NK-92 treated with Interleukin-12 subunit alpha and Interleukin-12 subunit beta, amount 100 ng/mL, for 24 hours (cell line): ENCODE measurements at regions not wholly inside any gene's neighbourhood (a gene's known extent, or its start where the extent isn't known, plus 50 kb on each side); places are given as distances from the start of the nearest gene placed in this dataset.

Experiments used
- DNase-seq: peaks from one replicate; lab custom pipeline; 2025; lab: John Stamatoyannopoulos, UW

DNA sequence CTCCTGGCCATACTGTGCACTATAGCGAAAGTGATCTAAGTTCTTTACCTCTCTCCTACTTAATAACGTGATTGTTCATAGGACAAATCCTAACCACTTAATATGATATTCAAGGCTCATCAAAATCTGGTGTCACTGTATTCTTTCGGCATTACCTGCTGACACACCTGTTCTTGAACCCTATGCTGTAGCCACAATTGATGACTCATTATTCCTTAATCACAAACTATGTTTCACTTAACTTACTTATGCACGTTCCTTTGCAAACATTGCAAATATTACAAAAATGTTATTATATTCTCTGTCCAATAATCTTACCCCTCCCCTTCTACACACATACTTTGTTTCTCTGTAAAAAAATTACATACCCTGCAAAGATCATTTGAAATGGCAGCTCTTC, 158.1 kb upstream of the ADRA1B start:
- no peak for DNase-seq

DNA sequence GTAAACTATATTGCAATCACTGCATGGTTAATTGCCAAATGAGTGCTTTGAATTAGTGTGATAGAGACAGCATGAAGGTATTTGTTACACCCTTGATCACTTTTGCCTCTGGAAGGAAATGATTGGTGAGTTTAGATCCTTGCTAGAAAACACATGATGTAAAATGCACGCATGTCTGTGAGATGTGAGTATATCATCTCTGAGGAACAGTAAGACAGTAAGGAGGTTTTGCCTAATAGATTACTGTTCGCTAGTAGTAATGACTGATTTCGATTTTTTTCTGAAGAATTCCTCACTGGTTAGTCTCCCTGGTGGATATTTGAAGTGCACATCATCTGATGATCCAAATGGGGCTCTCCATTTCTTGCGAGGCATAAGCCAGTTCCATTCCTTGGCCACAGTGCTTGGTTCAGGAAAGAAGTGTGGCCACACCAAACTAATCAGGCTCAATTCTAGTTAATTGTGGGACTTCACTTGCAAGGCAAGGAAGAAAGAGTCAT, 156.4 kb upstream of the ADRA1B start:
- DNase-seq: no peak

DNA sequence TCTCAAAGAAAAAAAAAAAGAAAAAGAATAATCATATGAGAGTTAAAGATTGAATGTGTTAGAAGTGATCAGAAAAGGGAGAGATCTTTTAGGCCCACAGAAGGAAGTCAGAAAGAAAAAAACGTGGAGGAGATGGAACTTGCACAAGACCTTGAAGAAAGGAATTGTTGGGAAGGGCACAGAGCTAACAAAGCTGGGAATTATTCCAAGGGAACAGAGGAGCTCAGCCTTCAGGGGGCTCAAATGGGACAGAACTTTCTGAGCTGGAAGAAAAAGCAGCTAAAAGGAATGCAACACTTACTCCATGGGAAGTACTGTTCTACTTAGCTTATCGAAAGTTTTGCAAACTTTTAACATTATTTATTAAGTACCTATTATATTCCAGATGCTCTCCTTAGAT, 153.4 kb upstream of the ADRA1B start:
- DNase-seq: no peak

DNA sequence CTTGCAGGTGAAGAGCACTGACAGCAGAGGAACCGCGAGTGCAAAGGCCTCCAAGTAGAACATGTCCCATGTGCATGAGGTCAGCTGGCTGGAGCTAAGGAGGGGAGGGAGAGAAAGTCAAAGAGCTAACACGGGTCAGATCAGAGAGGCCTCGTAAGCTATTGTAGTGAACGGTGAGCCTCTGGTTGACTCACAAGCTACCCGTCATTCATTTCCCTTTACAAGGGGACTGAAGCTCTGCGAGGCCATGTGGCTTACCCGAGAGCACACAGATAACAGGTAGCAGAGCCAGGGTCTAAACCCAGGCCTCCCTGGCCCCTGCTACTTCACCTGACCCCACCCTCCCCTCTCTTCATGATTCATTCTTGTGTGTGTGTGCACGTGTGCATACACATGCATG, 152.7 kb upstream of the ADRA1B start:
- no peak for DNase-seq

DNA sequence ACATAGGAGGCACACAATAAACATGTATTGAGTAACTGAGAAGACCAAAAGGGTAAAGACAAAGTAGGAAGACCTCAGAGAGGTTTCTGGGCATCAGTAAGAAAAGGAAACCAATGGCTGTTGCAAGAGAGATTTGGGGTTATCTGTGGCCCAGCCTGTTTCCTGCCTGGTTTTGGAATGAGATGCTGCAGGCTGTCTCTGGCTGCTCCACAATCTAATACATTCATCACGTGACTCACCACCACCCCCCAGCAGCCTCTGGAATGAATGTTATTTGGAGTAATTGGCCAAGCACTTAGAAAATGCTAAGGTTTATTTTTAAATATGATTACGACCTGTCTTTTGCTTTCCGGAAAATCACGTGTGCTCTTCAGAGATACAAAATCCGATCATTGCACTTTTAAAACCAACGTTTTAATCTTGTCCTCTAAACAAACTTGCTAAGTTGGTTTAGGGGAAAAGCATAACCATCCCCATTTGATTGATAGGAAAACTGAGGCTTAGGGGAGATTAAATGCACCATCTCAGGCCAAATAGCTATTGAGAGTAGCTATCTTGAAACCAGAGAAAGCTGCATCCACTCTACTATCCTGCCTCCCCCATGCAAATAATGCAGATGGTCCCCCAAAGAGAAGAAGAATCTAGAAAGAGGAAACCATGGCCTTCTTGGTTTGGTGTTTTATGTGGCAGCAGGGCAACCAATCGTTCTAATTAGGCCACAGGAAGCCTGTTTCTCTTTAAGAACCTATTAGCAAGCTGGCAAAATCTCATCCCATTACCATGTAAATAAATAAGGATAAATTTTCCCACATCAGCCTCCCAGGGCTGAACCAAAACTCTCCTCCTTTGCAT, 151.8 kb upstream of the ADRA1B start:
- no peak for DNase-seq

DNA sequence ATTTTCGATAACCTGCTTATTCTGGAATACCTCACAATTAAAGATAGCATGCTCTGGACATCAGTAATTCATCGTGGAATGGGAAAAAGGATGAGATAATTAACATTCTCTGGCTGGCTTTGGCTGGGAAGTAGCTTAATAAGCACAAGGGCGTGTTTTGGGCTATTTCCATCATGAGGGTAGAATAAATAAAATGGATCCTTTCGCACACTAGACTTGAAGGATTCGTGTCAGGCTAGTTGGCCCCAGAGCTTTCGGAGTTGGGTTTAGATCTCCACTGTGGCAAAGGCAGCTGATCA, 151.2 kb upstream of the ADRA1B start:
- DNase-seq: no peak

DNA sequence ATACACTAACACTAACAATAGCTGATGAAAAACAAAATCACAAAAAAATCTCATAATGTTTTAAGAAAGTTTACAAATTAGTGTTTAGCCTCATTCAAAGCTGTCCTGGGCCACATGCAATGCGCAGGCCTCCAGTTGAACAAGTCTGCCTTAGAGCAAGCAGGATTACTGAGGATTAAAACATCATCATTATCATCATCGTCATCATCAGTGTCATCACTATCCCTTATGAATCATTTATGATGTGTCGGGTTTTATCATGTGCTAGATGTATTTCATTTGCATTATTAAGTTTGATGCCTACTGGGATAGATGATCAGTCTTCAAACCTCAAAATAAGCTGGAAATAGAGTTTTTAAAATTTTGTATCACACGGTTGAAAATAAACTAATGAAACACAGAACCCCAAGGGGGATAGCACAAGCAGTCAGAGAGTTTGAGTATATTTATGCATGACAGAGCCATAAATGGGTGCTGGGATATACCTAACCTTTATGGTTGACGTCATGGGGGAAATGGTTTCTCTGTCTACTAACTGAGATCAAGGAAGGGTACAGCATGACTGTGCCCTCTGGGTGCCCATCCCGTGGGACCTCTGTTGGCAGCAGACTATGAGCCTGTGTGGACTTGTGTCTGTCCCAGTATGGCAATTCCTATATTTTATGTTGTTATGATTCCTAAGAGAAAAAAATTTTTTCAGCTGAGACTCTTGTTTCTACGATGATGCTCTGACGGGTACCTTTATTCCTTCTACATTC, 150.3 kb upstream of the ADRA1B start:
- no peak for DNase-seq

DNA sequence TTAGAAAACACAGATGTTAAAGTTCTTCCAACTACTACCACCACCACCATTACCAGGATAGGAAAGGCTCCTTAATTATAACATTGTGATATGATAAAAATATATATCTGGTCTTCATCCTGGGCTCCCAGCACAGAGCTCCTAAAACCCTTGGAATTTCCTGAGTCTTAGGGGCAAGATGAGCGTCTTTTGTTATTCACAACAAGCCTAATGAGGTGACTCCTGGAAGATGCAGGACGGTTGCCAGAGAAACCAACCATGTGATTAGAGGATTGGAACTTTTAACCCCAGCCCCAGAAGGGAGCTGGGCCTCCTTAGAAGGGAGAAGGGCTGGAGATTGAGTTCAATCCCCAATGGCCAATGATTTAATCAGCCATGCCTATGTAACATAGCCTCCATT, 148.0 kb upstream of the ADRA1B start:
- no peak for DNase-seq

DNA sequence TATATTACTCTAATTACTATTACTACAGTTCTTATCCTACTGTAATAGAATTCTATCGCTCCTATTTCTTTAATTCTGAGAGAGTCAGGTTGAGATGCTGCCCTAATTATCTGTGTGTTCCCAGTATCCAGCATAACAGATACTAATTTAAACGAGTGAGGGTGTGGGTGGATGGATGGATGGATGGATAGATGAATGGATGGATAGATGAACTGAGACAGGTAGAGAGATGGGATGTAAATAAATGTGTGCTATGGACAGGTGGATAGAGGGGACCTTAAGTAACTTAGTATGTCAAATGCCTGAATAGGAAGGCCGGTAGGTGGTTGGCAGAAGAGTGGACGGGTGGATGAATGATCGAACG, 143.6 kb upstream of the ADRA1B start:
- no peak for DNase-seq

DNA sequence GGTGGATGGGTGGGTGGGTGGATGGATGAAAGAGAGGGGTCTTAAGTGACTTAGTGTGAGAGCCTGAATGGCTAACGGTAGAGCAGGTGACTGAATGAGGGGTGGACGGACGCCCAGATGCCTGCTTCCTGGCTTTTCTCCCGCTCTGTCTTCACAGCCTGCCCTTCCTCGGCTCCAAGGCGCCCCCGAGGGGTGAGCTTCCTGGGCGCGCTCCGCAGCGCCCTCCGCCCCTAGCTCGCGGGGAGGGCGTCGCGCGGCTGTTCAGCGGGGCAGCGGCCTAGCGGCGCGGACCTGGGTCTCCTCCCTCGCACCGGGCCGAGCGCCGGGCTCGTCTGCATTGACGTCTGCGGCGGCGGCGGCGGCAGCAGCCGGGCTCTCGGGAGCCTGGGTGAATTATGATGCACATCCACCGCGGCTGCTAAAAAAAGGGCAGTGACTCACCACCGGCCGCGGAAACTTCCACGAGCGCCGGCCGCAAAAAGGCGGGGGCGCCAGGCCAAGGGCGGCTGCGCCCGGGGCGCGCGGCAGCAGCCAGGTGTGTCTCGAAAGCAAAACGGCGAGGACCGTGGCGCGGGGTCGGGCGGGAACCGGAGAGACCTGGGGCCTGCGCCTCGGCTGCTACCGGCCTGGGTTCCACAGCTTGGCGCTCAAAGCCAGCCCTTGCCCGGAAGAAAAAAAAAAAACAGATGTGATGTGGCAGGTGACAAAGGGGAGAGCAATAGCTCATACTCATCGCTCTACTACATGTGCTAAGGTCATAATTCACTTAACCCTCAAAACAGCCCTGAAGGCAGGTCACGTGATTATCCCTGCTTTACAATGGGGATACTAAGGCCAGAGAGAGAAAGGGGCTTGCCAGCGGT, 143.0 kb upstream of the ADRA1B start:
- DNase-seq: no peak

DNA sequence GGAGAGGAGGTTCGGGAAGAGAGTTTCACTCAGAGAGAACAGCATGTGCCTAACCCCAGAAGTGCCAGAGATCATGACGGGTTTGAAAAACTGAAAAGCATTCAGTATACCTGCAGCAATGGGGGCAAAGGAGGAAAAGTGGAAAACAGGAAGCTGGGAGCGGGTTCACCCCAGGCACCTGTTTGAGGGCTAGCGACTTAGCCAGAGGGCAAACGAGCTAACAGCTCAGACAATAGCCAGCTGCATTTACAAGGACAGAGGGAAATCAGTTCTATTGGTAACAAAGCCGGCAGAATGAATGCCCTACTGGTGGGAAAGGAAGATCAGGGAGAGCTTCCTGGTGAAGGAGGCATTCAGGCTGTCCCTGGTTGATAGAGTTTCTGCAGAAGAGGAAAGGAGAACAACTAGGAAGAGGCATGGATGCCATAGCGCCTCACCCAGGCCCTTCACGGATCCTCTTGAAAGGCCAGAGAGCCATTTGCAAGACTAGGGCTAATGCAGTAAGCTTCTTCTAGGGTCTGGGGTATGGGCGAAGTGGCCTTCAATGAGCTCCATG, 141.7 kb upstream of the ADRA1B start:
- DNase-seq: no peak

DNA sequence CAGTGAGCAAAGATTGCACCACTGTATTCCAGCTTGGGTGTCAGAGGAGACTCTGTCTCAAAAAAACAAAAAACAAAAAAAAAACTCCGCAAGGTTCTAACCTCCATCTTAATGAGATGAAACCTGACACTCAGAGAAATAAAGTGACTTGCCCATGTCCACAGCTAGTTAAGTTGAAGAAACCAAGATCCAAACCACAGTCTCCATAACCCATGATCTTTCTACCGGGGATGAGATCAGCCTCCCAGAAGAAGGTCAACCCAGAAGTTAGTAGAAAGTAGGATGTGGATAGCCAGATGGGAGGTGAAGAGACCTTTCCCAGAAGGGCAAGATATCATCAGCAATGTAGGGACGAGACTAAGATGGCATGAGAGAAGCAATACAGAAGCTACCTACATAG, 140.4 kb upstream of the ADRA1B start:
- DNase-seq: no peak

DNA sequence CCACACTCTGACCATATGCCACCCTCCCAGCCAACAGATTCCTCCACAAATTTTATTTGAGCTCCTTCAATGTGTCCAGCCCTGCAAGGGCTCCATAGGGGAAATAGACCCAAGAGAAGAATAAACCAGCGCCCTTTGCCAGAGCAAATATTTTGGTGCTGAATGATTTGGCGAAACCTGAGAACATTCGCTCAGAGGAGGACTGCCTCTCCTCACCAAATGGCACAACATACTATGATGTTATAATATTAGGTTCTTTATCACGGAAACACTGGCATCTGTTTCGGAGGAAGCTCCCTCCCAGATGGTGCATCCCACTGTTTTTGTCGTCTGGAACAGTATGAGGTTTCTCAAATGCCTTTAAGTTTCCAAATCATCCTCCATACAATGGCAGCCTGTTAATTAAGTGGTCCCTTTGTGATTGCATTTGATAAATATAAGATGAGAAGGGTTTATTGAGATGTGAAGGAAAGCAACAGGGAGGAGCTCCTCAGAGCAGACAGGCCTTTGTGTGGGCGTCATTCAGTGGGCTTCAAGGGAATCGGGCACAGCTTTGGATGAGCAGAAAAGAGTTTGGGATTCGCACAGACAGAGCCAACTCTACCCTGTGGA, 139.1 kb upstream of the ADRA1B start:
- DNase-seq: no peak

DNA sequence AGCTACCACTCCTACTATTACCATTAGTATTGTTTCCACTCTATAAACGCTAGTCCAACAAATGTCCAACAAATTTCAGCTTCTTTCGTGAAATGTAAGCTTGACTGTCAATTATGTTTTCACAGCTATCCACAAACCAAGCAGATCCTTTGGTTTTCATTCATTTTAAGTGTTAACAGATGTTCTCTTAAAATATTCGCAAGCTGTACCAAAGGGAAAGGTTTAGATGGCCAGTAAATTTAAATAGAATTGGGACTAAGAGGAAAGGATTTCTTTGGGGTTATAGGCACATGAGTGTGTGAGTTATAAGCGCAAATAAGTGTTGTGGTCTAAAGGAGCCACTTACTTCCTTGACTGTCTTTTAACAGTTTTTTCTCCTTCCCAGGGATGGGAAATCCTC, 136.8 kb upstream of the ADRA1B start:
- DNase-seq: no peak

DNA sequence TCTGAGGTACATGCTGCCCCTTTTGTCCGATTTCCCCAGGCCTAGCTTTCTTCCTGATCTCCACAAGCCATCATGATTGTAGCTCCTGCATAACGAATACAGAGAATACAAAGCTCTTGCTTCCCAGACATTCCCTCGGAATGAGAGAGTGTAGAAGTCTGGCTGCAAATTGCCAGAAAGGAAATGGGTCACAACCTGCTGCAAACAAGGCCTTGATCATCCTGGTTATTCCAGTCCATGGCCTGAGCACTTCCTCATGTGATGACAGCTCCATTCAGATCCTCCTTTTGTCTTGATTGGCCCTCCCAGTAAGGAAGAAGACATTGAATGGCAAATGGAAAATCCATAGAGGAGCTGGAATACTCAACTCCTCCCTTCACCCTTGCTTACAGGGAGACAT, 136.0 kb upstream of the ADRA1B start:
- DNase-seq: no peak

DNA sequence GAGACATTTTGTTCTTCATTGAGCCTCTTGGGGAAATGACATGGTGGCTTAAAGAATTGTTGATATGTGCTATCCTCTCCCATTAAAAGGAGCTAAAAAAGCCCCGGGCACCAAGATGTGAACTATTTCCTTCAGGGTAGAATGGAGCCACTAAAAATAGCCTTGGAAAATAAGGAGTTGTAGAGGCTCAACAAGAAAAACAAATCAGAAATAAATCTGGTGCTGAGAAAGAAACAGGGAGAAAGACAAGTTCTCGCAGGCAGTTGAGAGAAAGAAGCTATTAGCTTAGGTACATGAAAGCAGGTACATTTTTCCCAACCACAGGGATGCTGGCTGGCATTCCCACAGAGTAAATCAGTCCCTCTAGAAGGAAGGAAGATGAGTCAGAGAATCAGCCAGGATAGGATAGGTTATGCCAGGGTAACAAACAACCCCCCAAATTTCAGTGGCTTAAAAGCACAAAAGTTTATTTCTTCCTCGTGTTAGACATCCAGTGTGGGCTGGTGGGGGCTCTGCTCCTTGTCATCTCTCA, 134.6 kb upstream of the ADRA1B start:
- DNase-seq: no peak

DNA sequence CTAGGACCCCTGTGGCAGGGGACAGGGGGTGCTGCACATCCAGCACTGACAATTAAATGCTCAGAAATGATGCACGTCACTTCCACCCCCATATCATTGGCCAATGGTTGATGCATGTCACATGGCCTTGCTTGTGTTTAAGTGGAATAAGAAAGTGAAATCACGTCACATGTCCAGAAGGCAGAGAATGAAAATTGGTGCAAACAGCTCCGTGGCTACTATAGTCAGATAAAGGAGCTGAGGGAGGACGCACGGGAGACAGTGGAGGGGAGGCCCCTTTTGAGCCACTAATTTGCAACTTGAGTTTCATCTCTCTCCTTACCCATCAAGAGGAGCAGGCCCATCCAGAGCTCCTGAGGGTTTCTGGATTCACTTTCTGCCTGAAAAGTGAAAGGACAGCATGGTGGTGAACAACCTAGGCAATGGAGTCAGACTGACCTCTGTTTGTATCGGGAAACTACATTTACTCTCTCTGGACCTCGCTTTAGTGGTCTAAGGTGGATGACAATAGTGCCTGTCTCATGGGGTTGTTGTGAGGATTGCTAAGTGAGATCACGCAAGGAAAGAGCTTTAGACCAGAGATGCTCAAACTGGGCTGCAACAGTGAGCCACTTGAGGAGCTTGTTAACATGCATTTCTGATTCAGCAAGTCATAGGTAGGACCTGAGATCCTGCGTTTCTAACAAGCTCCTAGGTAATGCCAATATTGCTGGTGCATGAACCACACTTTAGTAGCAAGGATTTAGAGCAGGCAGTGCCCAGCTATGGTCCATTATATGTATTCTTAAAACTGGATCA, 133.9 kb upstream of the ADRA1B start:
- no peak for DNase-seq

DNA sequence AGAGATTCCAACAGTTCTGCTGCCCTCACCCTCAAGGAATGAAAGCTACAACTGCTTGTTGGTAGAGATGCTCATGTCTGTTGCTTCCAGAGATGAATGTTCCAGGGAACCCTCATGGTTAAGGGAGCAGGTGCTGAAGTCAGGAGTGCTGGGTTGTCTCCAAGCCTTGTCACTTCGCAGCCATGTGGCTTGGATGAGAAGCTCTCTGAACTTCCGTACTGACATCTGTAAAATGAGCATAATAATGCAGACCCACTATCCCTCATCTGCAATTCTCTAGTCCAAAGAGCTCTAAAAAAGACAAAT, 133.3 kb upstream of the ADRA1B start:
- DNase-seq: no peak

DNA sequence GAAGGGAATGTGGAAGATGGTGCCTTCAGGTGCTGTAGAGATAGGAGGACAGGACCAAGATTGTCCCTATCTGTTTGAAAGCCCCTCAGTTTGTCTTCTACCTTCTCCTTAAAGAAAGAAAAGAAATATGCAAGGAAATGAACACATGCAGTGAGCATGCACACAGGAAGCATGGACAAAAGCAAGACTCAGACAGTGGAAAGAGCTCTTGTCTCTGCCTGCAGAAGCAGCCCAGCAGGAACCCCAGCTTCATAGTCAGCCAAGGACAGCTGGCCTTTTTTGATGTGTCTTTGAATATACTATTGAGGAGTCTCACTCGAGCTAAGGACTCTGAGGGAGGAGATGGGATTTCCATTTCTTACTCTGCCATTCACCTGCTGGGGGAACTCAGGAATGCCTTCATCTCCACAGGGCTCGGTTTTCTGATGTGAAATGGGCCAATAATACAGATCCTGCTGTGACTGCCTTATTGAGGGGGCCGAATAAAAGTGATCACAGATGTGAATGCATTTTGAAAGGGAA, 132.5 kb upstream of the ADRA1B start:
- no peak for DNase-seq

DNA sequence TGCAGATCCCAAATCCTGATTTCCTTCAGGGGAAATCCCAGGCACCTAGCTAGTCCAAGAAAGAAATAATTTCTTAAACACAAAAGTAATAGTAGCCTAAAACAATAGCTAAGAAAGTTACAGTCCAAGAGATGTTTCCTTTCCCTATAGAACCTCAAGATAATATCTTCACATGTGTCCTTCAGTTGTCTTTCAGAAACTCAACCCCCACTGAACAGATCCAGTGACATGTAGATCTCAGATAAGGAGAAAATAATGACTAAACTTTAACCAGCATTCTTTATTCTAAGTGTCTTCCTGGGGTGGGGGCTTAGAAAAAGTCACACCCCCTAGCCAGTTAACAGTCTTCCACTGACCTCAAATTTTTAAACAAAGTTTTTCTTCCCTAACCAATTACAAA, 131.3 kb upstream of the ADRA1B start:
- DNase-seq: no peak

DNA sequence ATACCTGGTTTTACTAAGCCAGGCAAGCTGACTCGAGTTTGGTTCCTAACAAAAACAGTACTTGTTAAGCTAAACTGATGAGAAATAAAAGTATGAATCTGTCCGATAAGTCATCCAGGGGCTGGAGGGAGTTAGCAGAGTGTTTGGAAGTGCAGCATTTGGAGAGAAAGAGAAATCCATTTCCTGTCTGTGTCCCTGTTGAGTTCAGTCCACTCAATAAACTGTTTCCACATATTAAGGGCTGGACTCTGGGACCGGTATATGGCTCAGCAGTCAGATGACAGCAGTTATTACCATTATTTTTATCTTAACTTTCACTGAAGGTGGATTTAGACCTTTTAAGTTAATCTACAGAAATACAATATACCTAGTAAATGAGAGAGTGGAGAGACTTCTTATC, 130.6 kb upstream of the ADRA1B start:
- no peak for DNase-seq
